NB4 (cell line): ENCODE measurements at regions not wholly inside any gene's neighbourhood (a gene's known extent, or its start where the extent isn't known, plus 50 kb on each side); places are given as distances from the start of the nearest gene placed in this dataset.
A peak's percentile ranks its signal among the peaks of the same experiment; 100 is the strongest.

Experiments
- DNase-seq: peaks from one replicate; pipeline ENCODE4 v3.0.0; 2010; ENCODE audit warnings: low read depth
- H3K4me3 ChIP-seq: one replicate; pipeline ENCODE4 v1.5.1; 2011; ENCODE audit warnings: mild to moderate bottlenecking, low read depth, low read length, moderate library complexity
- MYC ChIP-seq: IDR thresholded peaks from 2 replicates; pipeline ENCODE4 v1.6.1; 2011; ENCODE audit warnings: low read depth, low read length
- POLR2A ChIP-seq: IDR thresholded peaks from 2 replicates; pipeline ENCODE4 v1.6.1; 2011; ENCODE audit warnings: mild to moderate bottlenecking; ENCODE audit not compliant: insufficient read length; ENCODE audit errors: extremely low read depth
- TF ChIP-seq, protein P1 (sequence below): IDR thresholded peaks from one replicate; pipeline ENCODE4 v1.5.1; 2012; ENCODE audit warnings: low read depth, low read length
- TF ChIP-seq, protein P2 (sequence below): IDR thresholded peaks from 2 replicates; pipeline ENCODE4 v1.6.1; 2011; ENCODE audit warnings: low read depth, low read length

GRCh38 chr6:28764014-28764723 lies 159.6 kb downstream of the TRIM27 start:
- TF ChIP-seq, protein P1, sequence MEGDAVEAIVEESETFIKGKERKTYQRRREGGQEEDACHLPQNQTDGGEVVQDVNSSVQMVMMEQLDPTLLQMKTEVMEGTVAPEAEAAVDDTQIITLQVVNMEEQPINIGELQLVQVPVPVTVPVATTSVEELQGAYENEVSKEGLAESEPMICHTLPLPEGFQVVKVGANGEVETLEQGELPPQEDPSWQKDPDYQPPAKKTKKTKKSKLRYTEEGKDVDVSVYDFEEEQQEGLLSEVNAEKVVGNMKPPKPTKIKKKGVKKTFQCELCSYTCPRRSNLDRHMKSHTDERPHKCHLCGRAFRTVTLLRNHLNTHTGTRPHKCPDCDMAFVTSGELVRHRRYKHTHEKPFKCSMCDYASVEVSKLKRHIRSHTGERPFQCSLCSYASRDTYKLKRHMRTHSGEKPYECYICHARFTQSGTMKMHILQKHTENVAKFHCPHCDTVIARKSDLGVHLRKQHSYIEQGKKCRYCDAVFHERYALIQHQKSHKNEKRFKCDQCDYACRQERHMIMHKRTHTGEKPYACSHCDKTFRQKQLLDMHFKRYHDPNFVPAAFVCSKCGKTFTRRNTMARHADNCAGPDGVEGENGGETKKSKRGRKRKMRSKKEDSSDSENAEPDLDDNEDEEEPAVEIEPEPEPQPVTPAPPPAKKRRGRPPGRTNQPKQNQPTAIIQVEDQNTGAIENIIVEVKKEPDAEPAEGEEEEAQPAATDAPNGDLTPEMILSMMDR = no peak
- TF ChIP-seq POLR2A (no peak), MYC (no peak)
- TF ChIP-seq, protein P2, sequence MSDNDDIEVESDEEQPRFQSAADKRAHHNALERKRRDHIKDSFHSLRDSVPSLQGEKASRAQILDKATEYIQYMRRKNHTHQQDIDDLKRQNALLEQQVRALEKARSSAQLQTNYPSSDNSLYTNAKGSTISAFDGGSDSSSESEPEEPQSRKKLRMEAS = no peak
- DNase-seq = peak; percentile 76
- peak overlapping the region; percentile 51 for H3K4me3 ChIP-seq

DNA sequence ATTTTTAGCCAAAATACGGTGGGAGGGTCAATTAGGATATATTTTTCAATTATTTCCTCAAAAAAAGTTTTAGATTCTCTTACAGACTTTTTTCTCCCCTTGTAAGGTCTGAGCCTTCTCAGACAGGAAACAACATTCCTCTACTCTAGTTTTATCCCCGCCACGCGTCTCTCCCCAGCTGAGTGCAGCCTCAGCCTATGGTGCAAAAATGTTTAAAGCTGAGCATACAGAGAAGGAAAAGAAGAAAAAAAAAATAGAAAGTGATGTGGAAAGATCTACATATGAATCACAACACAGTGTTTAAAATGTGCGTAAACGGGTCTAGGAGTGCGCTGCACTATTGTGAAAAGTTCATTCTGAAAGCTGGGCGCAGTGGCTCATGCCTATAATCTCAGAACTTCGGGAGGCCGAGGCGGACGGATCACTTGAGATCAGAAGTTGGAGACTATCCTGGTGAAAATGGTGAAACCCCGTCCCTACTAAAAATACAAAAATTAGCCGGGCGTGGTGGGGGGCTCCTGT lies 159.0 kb downstream of the TRIM27 start:
- H3K4me3 ChIP-seq = no peak overlapping the region
- no peak for DNase-seq
- TF ChIP-seq MYC (no peak), POLR2A (no peak)
- TF ChIP-seq, protein P2 = no peak
- TF ChIP-seq, protein P1 = no peak

GRCh38 chr6:28765978-28766351 lies 157.8 kb downstream of the TRIM27 start:
- H3K4me3 ChIP-seq = no peak overlapping the region
- DNase-seq = no peak
- no peak for TF ChIP-seq MYC
- no peak for TF ChIP-seq POLR2A
- TF ChIP-seq, protein P1 = no peak
- TF ChIP-seq, protein P2 = no peak

DNA sequence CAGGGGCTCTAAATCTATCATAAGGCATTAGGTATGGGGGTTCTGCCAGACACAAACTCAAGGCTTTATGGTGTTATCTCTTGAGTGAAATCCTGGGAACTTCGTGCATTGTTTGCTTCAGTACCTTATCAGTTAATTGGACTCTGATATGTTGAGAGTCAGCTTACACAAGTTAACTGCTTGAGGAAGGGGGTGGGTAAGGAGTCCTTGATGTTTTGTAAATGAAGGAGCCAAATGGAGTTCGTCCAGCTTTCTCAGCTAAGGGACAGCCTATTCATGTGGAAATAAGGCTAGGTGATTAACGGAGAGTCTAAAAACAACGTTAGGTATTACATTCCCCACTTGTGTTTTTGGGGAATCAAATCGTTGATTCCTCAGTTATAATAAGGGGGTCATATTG lies 157.4 kb downstream of the TRIM27 start:
- TF ChIP-seq MYC = no peak
- TF ChIP-seq, protein P2 = no peak
- TF ChIP-seq POLR2A = no peak
- TF ChIP-seq, protein P1 = no peak
- no peak for DNase-seq
- H3K4me3 ChIP-seq = no peak overlapping the region

DNA sequence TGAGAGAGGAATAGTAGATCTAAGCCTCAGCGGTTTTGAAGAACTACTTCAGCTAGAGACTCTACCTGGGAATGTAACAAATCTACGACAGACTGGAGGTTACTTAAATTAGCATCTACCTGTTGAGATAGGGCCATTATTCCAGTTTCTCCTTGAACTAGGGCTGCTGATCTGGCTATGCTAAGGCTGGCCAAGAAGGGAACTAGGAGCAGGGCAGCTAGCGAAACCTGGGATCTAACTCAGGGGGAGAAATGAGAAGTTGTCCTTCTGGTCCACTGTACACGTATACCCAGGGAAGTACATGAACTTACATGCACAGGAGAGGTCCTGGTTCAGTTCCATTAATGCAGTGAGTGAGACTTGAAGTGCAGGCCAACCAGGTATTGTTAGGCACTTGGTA lies 156.7 kb downstream of the TRIM27 start:
- no peak for DNase-seq
- no peak overlapping the region for H3K4me3 ChIP-seq
- TF ChIP-seq, protein P2 = no peak
- TF ChIP-seq POLR2A (no peak), MYC (no peak)
- TF ChIP-seq, protein P1 = no peak
